Activated CD4-positive, alpha-beta memory T cell treated with anti-CD3 and anti-CD28 coated beads, Interleukin-2, amount 10 ng/mL, durations not matched to agents 7 days and 5 days (primary cell): ENCODE measurements at regions not wholly inside any gene's neighbourhood (a gene's known extent, or its start where the extent isn't known, plus 50 kb on each side); places are given as distances from the start of the nearest gene placed in this dataset.
"Not testable (repeated sequence)": the region's sequence is repeated elsewhere in the genome, so short reads cannot be mapped to it uniquely, and the experiment has no call there.

Experiments used
- CTCF ChIA-PET: fragments of 350-600 bp; sonication (Branson Sonifier 250); formaldehyde crosslinking; loops from one replicate; lab custom pipeline; 2021; ENCODE audit warnings: antibody characterized with exemption, inconsistent platforms; lab: Charles Lee
- POLR2A ChIA-PET: fragments of 350-600 bp; sonication (Branson Sonifier 250); formaldehyde crosslinking; loops from one replicate; lab custom pipeline; 2021; ENCODE audit warnings: antibody characterized with exemption; lab: Charles Lee
- DNase-seq: peaks from one replicate; pipeline ENCODE4 v3.0.0-alpha.2; 2020
- H3K27ac Mint-ChIP-seq: one replicate; pipeline ENCODE4 v1.8.0; 2021; ENCODE audit warnings: mild to moderate bottlenecking, mixed read lengths
- H3K27me3 Mint-ChIP-seq: one replicate; pipeline ENCODE4 v1.8.0; 2021; ENCODE audit warnings: mixed read lengths
- H3K36me3 Mint-ChIP-seq: one replicate; pipeline ENCODE4 v1.8.0; 2021; ENCODE audit warnings: low read depth, mixed read lengths
- H3K4me1 Mint-ChIP-seq: one replicate; pipeline ENCODE4 v1.8.0; 2021; ENCODE audit warnings: mixed read lengths
- H3K4me3 Mint-ChIP-seq: one replicate; pipeline ENCODE4 v1.8.0; 2021; ENCODE audit warnings: mild to moderate bottlenecking, mixed read lengths
- H3K9me3 Mint-ChIP-seq: one replicate; pipeline ENCODE4 v1.8.0; 2021; ENCODE audit warnings: mixed read lengths

DNA sequence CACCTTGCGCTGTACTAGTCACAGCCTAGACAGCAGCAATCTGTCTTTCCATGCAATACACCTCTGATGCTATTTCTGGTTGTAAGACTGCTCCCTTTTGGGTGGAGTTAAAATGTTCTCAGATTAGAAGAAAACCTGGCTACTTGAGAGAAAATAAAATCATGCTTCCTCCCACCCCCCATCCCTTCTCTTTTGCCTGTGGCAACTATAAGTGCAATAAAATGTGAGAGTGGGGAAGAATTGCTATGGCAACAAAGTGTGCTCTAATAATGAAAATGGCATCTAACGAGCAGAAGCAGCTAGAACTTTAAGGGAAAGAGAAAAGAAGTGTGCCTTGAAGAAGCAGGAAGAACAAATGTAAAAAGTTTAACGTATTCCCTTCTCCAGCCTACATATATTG is 464.2 kb upstream of the FSHR start:
- Mint-ChIP-seq H3K4me1 (no peaks in the 10 kb centered on the region), H3K36me3 (no peaks in the 10 kb centered on the region), H3K27ac (no peak overlapping the region), H3K9me3 (no peaks in the 10 kb centered on the region), H3K27me3 (no peaks in the 10 kb centered on the region), H3K4me3 (no peak overlapping the region)
- POLR2A ChIA-PET = no interaction called here
- DNase-seq = no peak
- CTCF ChIA-PET = no interaction called here

DNA sequence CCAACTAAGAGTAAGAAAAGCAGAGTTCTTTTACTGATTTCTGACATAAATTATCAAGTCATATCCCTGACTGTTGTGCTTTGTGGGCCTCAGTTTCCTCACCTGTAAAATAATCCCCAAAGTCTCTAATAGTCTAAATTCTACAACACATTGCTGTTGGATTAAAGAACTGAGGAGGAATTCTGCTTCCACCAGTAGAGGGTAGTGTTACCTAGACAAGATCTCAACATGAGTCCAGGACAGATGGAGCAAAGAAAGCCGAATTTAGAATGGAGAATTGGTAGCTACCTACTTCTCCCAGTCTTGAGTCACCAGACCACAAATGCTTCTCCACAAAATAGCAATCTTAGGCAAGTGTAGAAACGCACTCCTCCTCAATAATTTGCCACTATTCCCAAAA is 462.5 kb upstream of the FSHR start:
- H3K4me1 Mint-ChIP-seq = no peaks in the 10 kb centered on the region
- no peaks in the 10 kb centered on the region for H3K36me3 Mint-ChIP-seq
- H3K27ac Mint-ChIP-seq = no peak overlapping the region
- no peak for DNase-seq
- POLR2A ChIA-PET = no interaction called here
- H3K27me3 Mint-ChIP-seq = no peaks in the 10 kb centered on the region
- H3K4me3 Mint-ChIP-seq = no peak overlapping the region
- peaks cover 2% of the 10 kb centered on the region for H3K9me3 Mint-ChIP-seq
- CTCF ChIA-PET = interaction anchor here (1.0 kb wide), 1 partner anchor 527 kb away, joined by 3 read pairs; no protein-coding TSS in a partner anchor

DNA sequence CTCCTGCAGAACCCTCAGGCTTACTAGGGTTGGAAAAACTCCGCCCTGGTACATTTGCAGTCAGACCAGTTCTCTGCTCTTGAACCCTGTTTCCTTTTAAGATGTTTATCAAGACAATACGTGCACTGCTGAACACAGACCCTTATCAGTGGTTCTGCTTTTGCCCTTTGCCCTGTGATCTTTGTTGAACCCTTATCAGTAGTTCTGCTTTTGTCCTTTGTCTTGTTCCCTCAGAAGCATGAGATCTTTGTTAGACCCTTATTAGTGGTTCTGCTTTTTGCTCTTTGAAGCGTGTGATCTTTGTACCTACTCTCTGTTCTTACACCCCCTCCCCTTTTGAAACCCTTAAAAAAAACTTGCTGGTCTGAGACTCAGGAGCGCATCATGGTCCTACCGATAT is 457.5 kb upstream of the FSHR start:
- POLR2A ChIA-PET, H3K27me3 Mint-ChIP-seq: not testable (repeated sequence)

DNA sequence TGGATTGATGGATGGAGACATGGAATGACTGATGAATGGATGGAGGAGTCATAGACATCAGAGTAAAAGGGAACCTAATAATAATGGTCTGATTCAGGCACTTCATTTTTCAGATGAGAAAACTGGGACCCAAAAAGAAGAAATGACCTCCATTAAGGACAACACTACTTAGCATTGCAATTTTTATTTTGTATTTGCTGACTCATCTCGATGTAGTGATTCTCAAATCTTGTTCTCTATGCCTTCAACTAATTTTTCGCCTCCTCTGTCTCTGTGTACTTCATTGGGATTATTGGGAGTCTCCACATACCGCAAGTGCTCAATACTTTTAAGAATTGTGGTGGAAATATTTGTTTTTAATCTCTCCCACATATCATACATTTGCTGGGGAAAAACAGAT is 446.2 kb upstream of the FSHR start:
- H3K4me1 Mint-ChIP-seq = no peaks in the 10 kb centered on the region
- H3K4me3 Mint-ChIP-seq = no peak overlapping the region
- H3K27ac Mint-ChIP-seq = no peak overlapping the region
- no peaks in the 10 kb centered on the region for H3K36me3 Mint-ChIP-seq
- no peaks in the 10 kb centered on the region for H3K27me3 Mint-ChIP-seq
- POLR2A ChIA-PET = no interaction called here
- no peak for DNase-seq
- CTCF ChIA-PET = no interaction called here
- H3K9me3 Mint-ChIP-seq = peaks cover 4% of the 10 kb centered on the region

More for the DNA sequence above, 457.5 kb upstream of the FSHR start:
- CTCF ChIA-PET, H3K36me3 Mint-ChIP-seq, H3K4me1 Mint-ChIP-seq, DNase-seq, H3K27ac Mint-ChIP-seq, H3K9me3 Mint-ChIP-seq, H3K4me3 Mint-ChIP-seq: not testable (repeated sequence)

DNA sequence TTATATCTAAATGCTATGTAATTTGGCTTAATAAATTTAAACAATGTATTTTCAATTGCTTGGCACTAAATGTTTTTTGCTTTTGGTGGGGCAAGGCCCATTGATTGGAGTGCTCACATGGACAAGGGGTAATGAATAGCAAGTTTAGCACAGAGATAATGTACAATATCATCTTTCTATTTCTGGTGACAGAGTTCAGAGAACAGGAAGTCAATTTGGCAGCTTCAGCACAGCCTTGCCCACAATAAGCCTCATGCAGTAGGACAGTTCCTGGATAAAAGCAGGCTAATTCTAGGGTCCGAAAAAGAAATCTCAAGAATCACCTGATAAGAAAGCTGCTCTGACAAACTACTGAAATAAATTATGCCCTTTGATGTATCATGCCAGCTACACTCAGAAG is 443.9 kb upstream of the FSHR start:
- H3K27ac Mint-ChIP-seq = no peak overlapping the region
- H3K4me3 Mint-ChIP-seq = no peak overlapping the region
- H3K4me1 Mint-ChIP-seq = no peaks in the 10 kb centered on the region
- H3K36me3 Mint-ChIP-seq = no peaks in the 10 kb centered on the region
- CTCF ChIA-PET = no interaction called here
- POLR2A ChIA-PET = no interaction called here
- H3K9me3 Mint-ChIP-seq = peaks cover 6% of the 10 kb centered on the region
- no peak for DNase-seq
- H3K27me3 Mint-ChIP-seq = no peaks in the 10 kb centered on the region

DNA sequence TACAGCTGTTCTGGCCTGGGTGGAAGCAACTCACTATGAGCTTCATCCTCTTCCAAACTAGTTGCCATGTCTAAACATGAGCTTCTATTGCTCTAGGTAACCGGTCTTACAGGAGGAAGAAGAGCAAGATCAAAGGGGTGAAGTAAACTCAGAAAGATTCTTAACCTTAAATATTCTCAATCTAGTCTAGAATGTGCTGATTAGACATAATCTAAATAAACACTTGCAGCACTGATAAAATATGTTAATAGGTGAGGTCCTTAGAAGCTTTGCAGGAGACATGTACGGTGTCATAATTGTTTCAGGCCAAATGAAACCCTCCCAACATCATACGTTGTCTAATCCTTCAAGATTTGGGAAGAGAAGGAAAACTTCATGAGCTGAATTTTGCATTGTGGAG is 431.6 kb upstream of the FSHR start:
- no peaks in the 10 kb centered on the region for H3K27me3 Mint-ChIP-seq
- H3K36me3 Mint-ChIP-seq = no peaks in the 10 kb centered on the region
- POLR2A ChIA-PET = no interaction called here
- peaks cover 7% of the 10 kb centered on the region for H3K9me3 Mint-ChIP-seq
- H3K27ac Mint-ChIP-seq = no peak overlapping the region
- no peak for DNase-seq
- H3K4me3 Mint-ChIP-seq = no peak overlapping the region
- no peaks in the 10 kb centered on the region for H3K4me1 Mint-ChIP-seq
- CTCF ChIA-PET = no interaction called here

DNA sequence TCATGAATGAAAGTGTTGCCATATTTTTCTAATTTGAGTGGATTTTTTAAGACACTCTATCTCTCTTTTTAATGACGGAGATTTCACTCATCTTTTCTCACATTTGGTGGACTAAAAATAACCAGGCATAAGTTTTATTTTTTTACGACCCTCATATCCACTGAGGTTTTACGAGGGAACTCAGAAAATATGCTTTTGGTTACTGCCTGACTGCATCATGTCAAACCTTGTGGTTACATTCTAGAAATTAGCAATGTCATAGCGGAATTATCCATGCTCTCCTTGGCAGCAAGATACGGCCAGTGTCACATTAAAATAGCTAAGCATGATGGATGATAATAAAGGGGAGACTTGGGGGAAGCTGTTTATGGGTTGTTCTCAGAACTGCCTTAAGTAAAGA is 428.6 kb upstream of the FSHR start:
- Mint-ChIP-seq H3K36me3 (no peaks in the 10 kb centered on the region), H3K4me3 (no peak overlapping the region), H3K27me3 (no peaks in the 10 kb centered on the region), H3K27ac (no peak overlapping the region), H3K4me1 (no peaks in the 10 kb centered on the region), H3K9me3 (peaks cover 9% of the 10 kb centered on the region)
- ChIA-PET POLR2A (no interaction called here), CTCF (no interaction called here)
- DNase-seq = no peak

DNA sequence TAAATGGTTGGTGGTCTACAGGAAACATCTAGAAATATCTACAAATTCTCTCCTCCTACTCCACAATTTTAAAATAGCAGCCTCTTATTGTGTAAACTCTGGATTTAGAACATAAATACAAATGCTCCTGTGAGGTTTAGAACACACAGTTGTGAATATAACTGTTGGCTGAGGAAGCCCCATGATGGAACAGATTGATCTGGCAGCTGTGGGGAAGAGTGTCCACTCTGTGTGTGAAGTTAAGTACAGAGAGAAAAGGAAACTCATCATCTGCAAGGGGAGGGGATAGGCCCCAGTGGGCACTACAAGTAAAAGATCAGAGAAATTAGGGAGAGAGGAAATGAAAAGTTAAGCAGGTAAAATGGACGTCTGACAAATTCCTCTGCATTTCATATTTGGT is 422.7 kb upstream of the FSHR start:
- H3K36me3 Mint-ChIP-seq = no peaks in the 10 kb centered on the region
- no peaks in the 10 kb centered on the region for H3K4me1 Mint-ChIP-seq
- POLR2A ChIA-PET = no interaction called here
- no peak overlapping the region for H3K4me3 Mint-ChIP-seq
- no peak overlapping the region for H3K27ac Mint-ChIP-seq
- CTCF ChIA-PET = no interaction called here
- H3K27me3 Mint-ChIP-seq = no peaks in the 10 kb centered on the region
- peaks cover 2% of the 10 kb centered on the region for H3K9me3 Mint-ChIP-seq
- DNase-seq = no peak

DNA sequence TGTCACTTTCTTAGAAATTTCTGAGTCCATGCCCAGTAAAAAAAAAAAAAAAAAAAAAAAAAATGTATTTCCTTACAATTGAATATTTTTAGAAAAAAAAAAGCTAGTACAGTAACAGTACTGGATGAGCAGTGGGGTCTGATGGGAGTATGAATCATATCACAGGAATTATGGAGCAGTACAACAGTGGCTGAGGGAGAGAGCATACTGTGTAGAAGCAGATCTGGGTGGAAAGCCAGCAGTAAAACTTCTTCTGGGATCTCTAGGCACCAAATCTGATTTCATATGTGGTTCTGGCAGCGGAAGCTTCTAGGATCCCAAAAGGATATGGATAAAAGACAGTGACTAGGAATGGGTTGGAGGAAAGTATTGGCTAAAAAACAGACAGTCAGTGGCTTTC is 414.9 kb upstream of the FSHR start:
- POLR2A ChIA-PET = no interaction called here
- H3K4me1 Mint-ChIP-seq = no peaks in the 10 kb centered on the region
- no peaks in the 10 kb centered on the region for H3K9me3 Mint-ChIP-seq
- CTCF ChIA-PET = no interaction called here
- no peaks in the 10 kb centered on the region for H3K27me3 Mint-ChIP-seq
- DNase-seq = no peak
- no peak overlapping the region for H3K4me3 Mint-ChIP-seq
- no peak overlapping the region for H3K27ac Mint-ChIP-seq
- H3K36me3 Mint-ChIP-seq = no peaks in the 10 kb centered on the region

DNA sequence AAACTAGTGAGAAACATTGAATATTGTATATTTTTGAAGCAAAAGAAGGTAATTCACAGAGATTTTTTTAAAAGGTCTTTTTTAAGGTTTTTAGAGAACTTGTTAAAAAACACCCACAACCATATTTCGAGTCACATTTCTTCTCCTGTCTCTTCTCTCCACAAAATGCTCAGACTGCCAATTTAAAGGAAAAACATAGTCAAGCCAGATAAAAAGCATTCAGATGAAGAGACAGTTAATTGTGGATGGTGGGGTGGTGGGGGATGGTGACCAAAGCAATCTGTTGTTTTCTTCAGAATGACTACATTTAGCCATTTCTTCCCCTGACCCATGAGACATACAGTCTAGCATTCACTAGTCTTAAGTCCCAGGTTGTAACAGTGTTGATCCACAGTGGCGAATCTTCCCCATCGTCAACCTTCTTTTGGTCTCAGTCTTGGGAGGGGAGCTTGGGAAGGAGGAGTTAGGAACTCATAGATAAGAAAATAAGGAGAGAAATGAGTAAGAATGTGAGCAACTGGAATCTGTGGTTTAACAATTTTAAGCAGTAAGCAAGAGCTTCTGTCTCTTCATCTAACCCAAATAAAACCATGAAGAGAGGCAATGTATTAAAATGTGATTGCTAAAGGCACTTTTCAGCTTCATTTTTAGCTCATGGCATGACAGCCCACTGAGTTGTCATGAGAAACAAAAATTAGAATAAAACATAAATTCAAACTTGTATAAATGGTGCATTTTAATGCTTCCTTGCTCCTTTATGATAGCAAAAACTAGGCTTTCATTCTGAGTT is 413.7 kb upstream of the FSHR start:
- Mint-ChIP-seq H3K27ac (no peak overlapping the region), H3K27me3 (no peaks in the 10 kb centered on the region), H3K9me3 (no peaks in the 10 kb centered on the region), H3K4me3 (no peak overlapping the region), H3K36me3 (no peaks in the 10 kb centered on the region), H3K4me1 (no peaks in the 10 kb centered on the region)
- POLR2A ChIA-PET = no interaction called here
- CTCF ChIA-PET = no interaction called here
- no peak for DNase-seq

DNA sequence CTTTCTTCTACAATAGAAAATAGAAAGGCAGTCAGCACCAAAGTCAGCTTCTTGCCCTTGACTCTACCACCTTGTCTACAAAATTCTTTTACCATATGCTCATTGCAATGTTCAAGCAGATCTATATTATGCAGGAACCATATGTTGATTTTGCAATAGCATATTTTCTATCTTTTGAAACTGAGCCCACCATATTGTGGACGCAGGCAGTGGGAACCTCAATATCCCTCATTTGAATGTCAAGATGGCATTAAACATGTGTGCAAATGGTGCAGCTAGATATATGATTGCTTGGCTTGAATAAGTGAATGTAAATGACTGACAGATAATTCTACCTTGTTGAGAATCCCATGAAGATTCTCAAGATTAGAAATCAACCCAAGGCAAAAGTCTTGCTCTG is 412.7 kb upstream of the FSHR start:
- no peak for DNase-seq
- Mint-ChIP-seq H3K9me3 (no peaks in the 10 kb centered on the region), H3K36me3 (no peaks in the 10 kb centered on the region), H3K4me1 (no peaks in the 10 kb centered on the region), H3K4me3 (no peak overlapping the region), H3K27ac (no peak overlapping the region), H3K27me3 (no peaks in the 10 kb centered on the region)
- POLR2A ChIA-PET = no interaction called here
- CTCF ChIA-PET = no interaction called here

DNA sequence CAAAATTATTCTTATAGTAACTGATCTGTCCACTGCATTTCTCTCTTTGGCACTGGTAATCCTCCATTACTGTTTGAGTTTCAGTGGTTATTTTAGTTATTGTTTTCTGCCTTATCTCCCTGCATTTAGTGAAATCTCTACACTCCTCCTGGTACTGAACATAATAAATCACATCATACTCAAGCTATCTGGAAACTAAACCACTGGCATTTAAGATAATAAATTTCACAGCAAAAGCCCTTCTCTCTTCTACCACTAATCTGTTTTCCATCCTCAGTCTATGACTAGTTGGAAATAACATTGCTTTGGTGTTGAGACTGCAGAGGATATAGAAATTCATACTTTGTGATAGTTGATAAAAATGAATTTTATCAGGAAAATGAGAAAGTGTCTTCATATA is 399.3 kb upstream of the FSHR start:
- no peaks in the 10 kb centered on the region for H3K36me3 Mint-ChIP-seq
- no peak for DNase-seq
- no peaks in the 10 kb centered on the region for H3K4me1 Mint-ChIP-seq
- no peak overlapping the region for H3K27ac Mint-ChIP-seq
- POLR2A ChIA-PET = no interaction called here
- H3K4me3 Mint-ChIP-seq = no peak overlapping the region
- CTCF ChIA-PET = no interaction called here
- H3K9me3 Mint-ChIP-seq = peaks cover 8% of the 10 kb centered on the region
- no peaks in the 10 kb centered on the region for H3K27me3 Mint-ChIP-seq

DNA sequence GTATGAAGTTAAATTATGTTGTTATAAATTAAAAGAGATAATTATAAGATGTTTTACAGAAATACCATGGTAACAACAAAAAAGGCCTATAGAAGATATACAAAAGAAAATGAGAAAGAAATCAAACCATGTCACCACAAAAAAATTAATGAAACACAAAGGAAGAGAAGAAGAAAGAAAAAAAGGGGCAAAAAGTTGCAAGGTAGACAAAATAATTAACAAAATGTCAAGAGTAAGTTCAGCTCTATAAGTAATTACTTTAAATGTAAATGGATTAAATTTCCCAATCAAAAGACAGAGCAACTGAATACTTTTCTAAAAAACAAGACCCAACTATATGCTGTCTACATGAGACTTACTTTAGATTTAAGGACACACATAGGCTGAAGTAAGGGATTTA is 378.4 kb upstream of the FSHR start:
- no peak overlapping the region for H3K4me3 Mint-ChIP-seq
- H3K9me3 Mint-ChIP-seq = peaks cover 21% of the 10 kb centered on the region
- no peaks in the 10 kb centered on the region for H3K4me1 Mint-ChIP-seq
- H3K27me3 Mint-ChIP-seq = no peaks in the 10 kb centered on the region
- POLR2A ChIA-PET = no interaction called here
- DNase-seq = no peak
- no peak overlapping the region for H3K27ac Mint-ChIP-seq
- H3K36me3 Mint-ChIP-seq = no peaks in the 10 kb centered on the region
- CTCF ChIA-PET = no interaction called here

DNA sequence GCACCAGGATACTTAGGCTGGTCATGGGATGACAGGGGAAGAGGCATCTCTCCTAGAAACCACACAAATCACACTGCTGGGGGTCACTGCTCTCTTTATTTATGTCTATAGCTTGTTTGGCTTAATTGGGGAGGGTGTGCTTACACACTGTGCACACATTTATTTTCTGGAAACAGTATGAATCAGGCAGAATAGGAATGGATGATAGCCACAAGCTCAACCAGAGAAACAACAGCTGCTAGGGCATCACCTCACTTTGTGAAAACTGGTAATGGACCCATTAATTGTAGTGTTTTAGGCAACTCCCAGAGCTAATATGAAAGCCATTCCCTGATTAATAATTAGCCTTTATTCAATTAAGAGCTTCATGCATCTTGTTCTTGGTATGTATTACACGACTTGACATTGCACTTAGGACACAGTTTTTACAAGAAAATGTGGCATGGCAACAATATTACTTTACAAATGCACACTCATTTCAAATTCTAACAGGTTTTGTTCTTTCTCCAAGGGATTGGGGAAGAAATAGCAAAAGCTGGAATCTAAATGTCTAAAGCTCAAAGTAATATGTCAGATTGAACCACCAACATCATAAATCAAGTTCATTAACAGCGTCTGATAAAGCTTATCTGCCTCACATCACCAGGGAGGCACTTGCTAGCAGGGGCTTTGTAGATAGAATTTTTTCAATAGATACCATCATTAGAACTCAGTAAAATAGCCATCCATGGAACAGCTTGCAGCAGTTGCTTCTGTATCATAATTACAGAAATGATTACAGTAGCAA is 361.9 kb upstream of the FSHR start:
- ChIA-PET POLR2A (no interaction called here), CTCF (no interaction called here)
- Mint-ChIP-seq H3K9me3 (peaks cover 4% of the 10 kb centered on the region), H3K27ac (no peak overlapping the region), H3K4me3 (no peak overlapping the region), H3K4me1 (no peaks in the 10 kb centered on the region), H3K36me3 (no peaks in the 10 kb centered on the region), H3K27me3 (no peaks in the 10 kb centered on the region)
- no peak for DNase-seq
